ENCODE measurements at regions not wholly inside any gene's neighbourhood (a gene's known extent, or its start where the extent isn't known, plus 50 kb on each side); places are given as distances from the start of the nearest gene placed in this dataset.

DNA sequence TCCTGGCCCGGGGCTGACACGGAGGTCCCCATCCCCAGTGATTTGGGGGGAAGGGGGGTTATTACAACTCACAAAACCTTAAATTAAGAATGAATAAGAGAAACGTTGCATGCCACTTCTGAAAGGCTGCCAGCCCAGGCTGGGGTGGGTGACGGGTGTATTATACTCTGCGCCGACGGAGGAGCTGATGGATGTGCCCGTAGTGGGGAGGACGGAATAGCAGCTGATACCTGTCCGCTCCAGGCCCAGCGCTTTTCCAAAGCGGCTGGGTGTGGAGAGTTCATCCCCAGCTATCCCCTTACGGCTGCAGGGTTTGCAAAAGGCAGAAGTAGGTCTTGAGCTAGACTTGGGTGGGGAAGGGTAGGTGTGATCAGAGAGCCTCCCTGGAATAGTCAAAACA is 63.8 kb upstream of the CASZ1 start:
- no peak for DNase-seq (ENCODE audit: low read depth, low spot score)
- H3K9me3 ChIP-seq (replicated peaks; ENCODE audit: control insufficient read depth, insufficient read depth, low read length) = peaks cover 2% of the 10 kb centered on the region; the same call in 1 of the 3 replicates
- H3K4me1 ChIP-seq (ENCODE audit: control insufficient read depth, insufficient read depth, low read length) = no peaks in the 10 kb centered on the region
- ChIA-PET CTCF (no interaction called here), RAD21 (ENCODE audit: unreplicated experiment) (no interaction called here), SMC1A (ENCODE audit: uncharacterized antibody, unreplicated experiment) (no interaction called here), POLR2A (no interaction called here)
- in situ Hi-C loops (cut with MboI) (loop anchor here (10.0 kb wide), 1 partner anchor 425 kb away; the partner anchor contains the start of gene CENPS), intact Hi-C loops (cut with micrococcal nuclease; ENCODE audit: unreplicated experiment) (no loop called here)
- BruUV-seq (replicated peaks) = no TSS peak
- no peak for ATAC-seq
- H3K79me2 ChIP-seq (ENCODE audit: control insufficient read depth, insufficient read depth, low read length) = no peaks in the 10 kb centered on the region
- no peak overlapping the region for H2AFZ ChIP-seq (ENCODE audit: control insufficient read depth, low read depth, low read length)
- no peak overlapping the region for H3K27ac ChIP-seq (ENCODE audit: control insufficient read depth, insufficient read depth)
- no peak overlapping the region for H3K4me3 ChIP-seq
- no peak overlapping the region for H3K9ac ChIP-seq (ENCODE audit: control insufficient read depth, insufficient read depth, low read length)
- no peaks in the 10 kb centered on the region for H4K20me1 ChIP-seq (ENCODE audit: control insufficient read depth, insufficient read depth)
- 61% methylated on average over 13 of the region's 13 CpGs for WGBS (ENCODE audit: insufficient coverage, insufficient replicate concordance, low lambda C conversion rate, missing lambda C conversion rate)
- H3K4me2 ChIP-seq (ENCODE audit: control insufficient read depth, insufficient read depth) = no peak overlapping the region
- no peak for FAIRE-seq
- H3K36me3 ChIP-seq (ENCODE audit: control insufficient read depth in 2 of 2, insufficient read depth in 2 of 2, low read length in 1 of 2) = no peaks in the 10 kb centered on the region
- no peaks in the 10 kb centered on the region; a peak in 2 of 4 replicates for H3K27me3 ChIP-seq (replicated peaks in 1 of 2; ENCODE audit: control insufficient read depth in 2 of 2, insufficient read depth in 2 of 2, low read length in 1 of 2)
- TF ChIP-seq EP300 (IDR thresholded peaks at IDR 0.05; ENCODE audit: borderline replicate concordance in 1 of 2, control insufficient read depth in 1 of 2, low read depth in 2 of 2, low read length in 2 of 2) (no peak), SMAD5 (IDR thresholded peaks at IDR 0.05; ENCODE audit: low read depth) (no peak), SREBF2 (IDR thresholded peaks at IDR 0.05; ENCODE audit: low read length) (no peak), HCFC1 (IDR thresholded peaks at IDR 0.05; ENCODE audit: low read length) (no peak), BHLHE40 (IDR thresholded peaks at IDR 0.05; ENCODE audit: borderline replicate concordance in 1 of 2, low read depth in 2 of 2, low read length in 1 of 2) (no peak), TBL1XR1 (IDR thresholded peaks at IDR 0.05; ENCODE audit: low read depth, low read length) (no peak), CREM (IDR thresholded peaks at IDR 0.05; ENCODE audit: low read depth) (no peak), IKZF1 (conservative IDR thresholded peaks at IDR 0.05) (no peak), BMI1 (IDR thresholded peaks at IDR 0.05; ENCODE audit: borderline replicate concordance) (no peak), GABPA (IDR thresholded peaks at IDR 0.05; ENCODE audit: low read depth) (no peak), RB1 (IDR thresholded peaks at IDR 0.05; ENCODE audit: borderline replicate concordance) (no peak), RUNX3 (IDR thresholded peaks at IDR 0.05; ENCODE audit: low read length) (no peak), ZBED1 (IDR thresholded peaks at IDR 0.05; ENCODE audit: borderline replicate concordance) (no peak), ZNF24 (IDR thresholded peaks at IDR 0.05) (no peak)
- TF ChIP-seq, protein P1, sequence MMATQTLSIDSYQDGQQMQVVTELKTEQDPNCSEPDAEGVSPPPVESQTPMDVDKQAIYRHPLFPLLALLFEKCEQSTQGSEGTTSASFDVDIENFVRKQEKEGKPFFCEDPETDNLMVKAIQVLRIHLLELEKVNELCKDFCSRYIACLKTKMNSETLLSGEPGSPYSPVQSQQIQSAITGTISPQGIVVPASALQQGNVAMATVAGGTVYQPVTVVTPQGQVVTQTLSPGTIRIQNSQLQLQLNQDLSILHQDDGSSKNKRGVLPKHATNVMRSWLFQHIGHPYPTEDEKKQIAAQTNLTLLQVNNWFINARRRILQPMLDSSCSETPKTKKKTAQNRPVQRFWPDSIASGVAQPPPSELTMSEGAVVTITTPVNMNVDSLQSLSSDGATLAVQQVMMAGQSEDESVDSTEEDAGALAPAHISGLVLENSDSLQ (IDR thresholded peaks at IDR 0.05) = no peak

Measured in GM12878 (cell line).